ENCODE measurements at regions not wholly inside any gene's neighbourhood (a gene's known extent, or its start where the extent isn't known, plus 50 kb on each side); places are given as distances from the start of the nearest gene placed in this dataset.
A peak's percentile ranks its signal among the peaks of the same experiment; 100 is the strongest.

DNA sequence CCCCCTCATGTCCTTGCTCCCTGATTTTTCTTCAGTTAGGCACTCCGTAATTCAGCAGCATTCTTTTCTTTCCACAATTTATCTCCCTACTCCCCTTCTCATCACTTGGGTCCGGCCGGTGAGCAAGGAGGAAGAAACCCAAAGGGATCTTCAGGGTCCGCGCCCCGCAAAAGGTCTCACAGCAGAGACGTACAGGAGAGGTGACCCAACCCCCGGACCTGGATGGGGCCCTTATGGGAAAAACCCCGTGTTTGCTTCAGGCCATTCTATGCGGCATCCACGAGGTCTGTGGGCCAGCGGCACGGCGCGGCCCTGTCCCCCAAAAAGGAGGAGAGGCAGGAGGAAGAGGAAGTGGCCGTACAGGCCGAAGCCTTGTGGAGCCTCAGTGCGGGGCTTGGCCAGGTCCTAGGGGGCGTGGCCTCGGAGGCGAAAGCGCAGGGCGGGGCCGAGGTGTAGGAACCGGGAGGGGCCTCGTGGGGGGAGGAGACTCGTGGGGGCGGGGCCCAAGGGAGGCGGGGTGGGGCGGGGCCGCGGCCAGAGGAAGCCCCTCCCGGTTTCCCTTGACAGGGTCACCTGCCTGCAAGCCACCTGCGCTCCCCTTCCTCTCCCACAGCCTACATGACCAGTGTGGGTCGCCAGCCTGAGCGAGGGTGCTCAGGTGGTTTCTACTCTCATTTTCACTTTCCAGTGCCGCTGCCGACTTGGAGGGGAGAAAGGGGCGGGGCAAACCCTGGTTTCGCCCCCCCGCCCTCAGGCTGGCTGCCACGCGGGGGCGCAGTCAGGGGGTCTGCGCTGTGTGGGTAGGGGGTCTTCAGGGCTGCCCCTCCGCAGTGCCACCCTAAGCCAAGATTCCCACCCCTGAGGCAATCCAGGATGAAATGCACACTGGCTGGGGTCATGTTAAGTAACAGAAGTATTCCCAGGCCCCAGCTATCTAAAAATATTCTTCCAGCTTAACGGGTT is 156.4 kb upstream of the XPO1 start (continued):
- TF ChIP-seq BCL11A (IDR thresholded peaks at IDR 0.05; ENCODE audit: low read depth in 2 of 2, low read length in 2 of 2) = no peak
- TF ChIP-seq NRF1 (IDR thresholded peaks at IDR 0.05; ENCODE audit: low read depth, low read length) = no peak
- TF ChIP-seq SIN3A (conservative IDR thresholded peaks at IDR 0.05 in 1 of 2, IDR thresholded peaks at IDR 0.05 in 1 of 2; ENCODE audit: low read depth in 1 of 2, low read length in 2 of 2) = peak in 1 of 2 experiments; percentile 66; a peak in 1 of 4 replicates
- no peak for TF ChIP-seq JUN (IDR thresholded peaks at IDR 0.05; ENCODE audit: low read depth, low read length)
- TF ChIP-seq POLR2AphosphoS5 (IDR thresholded peaks at IDR 0.05; ENCODE audit: low read depth, low read length) = peak; percentile 91
- no peak for TF ChIP-seq CTBP2 (IDR thresholded peaks at IDR 0.05; ENCODE audit: borderline replicate concordance, insufficient read depth, insufficient read length, low read length)
- TF ChIP-seq, protein P1, sequence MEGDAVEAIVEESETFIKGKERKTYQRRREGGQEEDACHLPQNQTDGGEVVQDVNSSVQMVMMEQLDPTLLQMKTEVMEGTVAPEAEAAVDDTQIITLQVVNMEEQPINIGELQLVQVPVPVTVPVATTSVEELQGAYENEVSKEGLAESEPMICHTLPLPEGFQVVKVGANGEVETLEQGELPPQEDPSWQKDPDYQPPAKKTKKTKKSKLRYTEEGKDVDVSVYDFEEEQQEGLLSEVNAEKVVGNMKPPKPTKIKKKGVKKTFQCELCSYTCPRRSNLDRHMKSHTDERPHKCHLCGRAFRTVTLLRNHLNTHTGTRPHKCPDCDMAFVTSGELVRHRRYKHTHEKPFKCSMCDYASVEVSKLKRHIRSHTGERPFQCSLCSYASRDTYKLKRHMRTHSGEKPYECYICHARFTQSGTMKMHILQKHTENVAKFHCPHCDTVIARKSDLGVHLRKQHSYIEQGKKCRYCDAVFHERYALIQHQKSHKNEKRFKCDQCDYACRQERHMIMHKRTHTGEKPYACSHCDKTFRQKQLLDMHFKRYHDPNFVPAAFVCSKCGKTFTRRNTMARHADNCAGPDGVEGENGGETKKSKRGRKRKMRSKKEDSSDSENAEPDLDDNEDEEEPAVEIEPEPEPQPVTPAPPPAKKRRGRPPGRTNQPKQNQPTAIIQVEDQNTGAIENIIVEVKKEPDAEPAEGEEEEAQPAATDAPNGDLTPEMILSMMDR (IDR thresholded peaks at IDR 0.05; ENCODE audit: control extremely low read depth in 1 of 3, insufficient read depth in 1 of 3, low read depth in 1 of 3, low read length in 3 of 3) = peak; percentile 8 to 38 (median 28); a peak in 3 of 4 replicates
- TF ChIP-seq, protein P2, sequence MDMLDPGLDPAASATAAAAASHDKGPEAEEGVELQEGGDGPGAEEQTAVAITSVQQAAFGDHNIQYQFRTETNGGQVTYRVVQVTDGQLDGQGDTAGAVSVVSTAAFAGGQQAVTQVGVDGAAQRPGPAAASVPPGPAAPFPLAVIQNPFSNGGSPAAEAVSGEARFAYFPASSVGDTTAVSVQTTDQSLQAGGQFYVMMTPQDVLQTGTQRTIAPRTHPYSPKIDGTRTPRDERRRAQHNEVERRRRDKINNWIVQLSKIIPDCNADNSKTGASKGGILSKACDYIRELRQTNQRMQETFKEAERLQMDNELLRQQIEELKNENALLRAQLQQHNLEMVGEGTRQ (IDR thresholded peaks at IDR 0.05; ENCODE audit: low read length) = 0 out of 2 replicates have a peak, but pooled peaks have one; percentile 3
- TF ChIP-seq RAD21 (IDR thresholded peaks at IDR 0.05 in 1 of 2, conservative IDR thresholded peaks at IDR 0.05 in 1 of 2; ENCODE audit: low read depth in 2 of 2, low read length in 2 of 2) = peak; percentile 0 to 14; a peak in 1 of 4 replicates
- TF ChIP-seq TAF1 (IDR thresholded peaks at IDR 0.05; ENCODE audit: low read depth, low read length) = peak; percentile 86
- TF ChIP-seq SP4 (IDR thresholded peaks at IDR 0.05; ENCODE audit: low read length) = peak; percentile 80; the same call in 1 of the 2 replicates
- TF ChIP-seq SP1 (IDR thresholded peaks at IDR 0.05; ENCODE audit: low read depth, low read length) = 0 out of 2 replicates have a peak, but pooled peaks have one; percentile 1
- TF ChIP-seq POLR2A (IDR thresholded peaks at IDR 0.05; ENCODE audit: control extremely low read depth in 1 of 2, low read depth in 2 of 2, low read length in 2 of 2) = peak; percentile 65 to 91
- peak; percentile 71 for TF ChIP-seq TAF7 (optimal IDR thresholded peaks at IDR 0.05; ENCODE audit: borderline replicate concordance, low read depth, low read length)
- no peak for TF ChIP-seq FOSL1 (IDR thresholded peaks at IDR 0.05; ENCODE audit: insufficient read depth, low read depth, low read length)
- no peak; the same call in 1 of the 2 replicates for TF ChIP-seq CREB1 (IDR thresholded peaks at IDR 0.05)

Data from H1 (cell line).